Vagina (tissue), 2 donors: ENCODE measurements at regions not wholly inside any gene's neighbourhood (a gene's known extent, or its start where the extent isn't known, plus 50 kb on each side); places are given as distances from the start of the nearest gene placed in this dataset.

Experiments used
- DNase-seq, 2 donors: peaks; one replicate each; pipeline ENCODE4 v3.0.0-alpha.2; 2017; ENCODE audit errors: extremely low spot score in 2 of 2
- H3K27ac ChIP-seq: fragments of 200-600 bp; sonication (generic); one replicate; pipeline ENCODE4 v1.5.1; 2019
- H3K27me3 ChIP-seq: fragments of 200-600 bp; sonication (generic); one replicate; pipeline ENCODE4 v1.5.1; 2019
- H3K36me3 ChIP-seq, 2 donors: fragments of 200-600 bp; sonication (generic); one replicate each; pipeline ENCODE4 v1.5.1; 2017 to 2019
- H3K4me1 ChIP-seq: fragments of 200-600 bp; sonication (generic); one replicate; pipeline ENCODE4 v1.5.1; 2019
- H3K4me3 ChIP-seq, 2 donors: fragments of 200-600 bp; sonication (generic); 1 replicate in 1 of 2; 2 replicates in 1 of 2; pipeline ENCODE4 v1.5.1; 2016 to 2019
- H3K9me3 ChIP-seq: fragments of 200-600 bp; sonication (generic); one replicate; pipeline ENCODE4 v1.5.1; 2019
- POLR2A ChIP-seq, 2 donors: fragments of 450-650 bp; IDR thresholded peaks; one replicate each; pipeline ENCODE4 v1.6.1; 2017; ENCODE audit warnings: antibody characterized with exemption in 2 of 2, mild to moderate bottlenecking in 2 of 2, moderate library complexity in 2 of 2
- POLR2AphosphoS5 ChIP-seq, 2 donors: sonication (generic); formaldehyde crosslinking; IDR thresholded peaks; one replicate each; pipeline ENCODE4 v1.9.0; 2017; ENCODE audit warnings: antibody characterized with exemption in 2 of 2, mild to moderate bottlenecking in 2 of 2, low read depth in 1 of 2; ENCODE audit not compliant: insufficient read depth in 1 of 2
- intact Hi-C: fragments of 100-400 bp; cut with DNase I; formaldehyde crosslinking; loops from one replicate; pipeline ENCODE4 v1.15.1; 2023
- TF ChIP-seq, protein P1 (sequence below), 3 experiments: fragments of 450-650 bp in 2 of 3; fragments of 200-600 bp in 1 of 3; sonication (generic) in 1 of 3; IDR thresholded peaks; one replicate each; pipeline ENCODE4 v1.5.1; 2017 to 2019; ENCODE audit warnings: antibody characterized with exemption in 3 of 3, mild to moderate bottlenecking in 2 of 3, moderate library complexity in 2 of 3

DNA sequence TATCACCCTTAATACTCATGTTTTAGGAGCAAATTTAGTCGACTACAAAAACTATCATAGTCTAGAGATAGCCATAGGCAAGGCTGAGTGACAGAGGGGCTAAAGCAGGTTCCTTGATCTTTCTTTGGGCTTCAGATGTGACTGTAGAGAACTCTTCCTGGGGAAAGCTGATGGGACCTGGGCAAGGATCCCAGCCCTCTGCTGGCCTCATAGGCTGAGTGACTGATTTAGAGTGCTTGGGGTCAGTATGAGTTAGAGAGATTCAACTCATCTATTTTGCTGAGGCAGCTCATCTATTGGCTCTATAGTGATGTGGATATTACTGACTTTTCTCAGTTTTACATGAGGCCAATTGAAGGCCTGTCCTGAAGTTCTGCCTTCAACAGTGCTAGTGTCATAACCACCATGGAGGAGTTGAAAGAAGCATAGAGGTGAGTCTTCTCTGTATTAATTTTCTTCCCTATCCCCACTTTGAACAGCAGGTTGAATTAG lies 81.6 kb downstream of the SAMD9 start:
- H3K36me3 ChIP-seq, result no peaks in the 10 kb centered on the region
- H3K9me3 ChIP-seq, result no peaks in the 10 kb centered on the region
- DNase-seq, result no peak
- H3K27me3 ChIP-seq, result no peaks in the 10 kb centered on the region
- intact Hi-C loops, result no loop called here
- H3K4me1 ChIP-seq, result no peaks in the 10 kb centered on the region
- no peak overlapping the region for H3K27ac ChIP-seq
- H3K4me3 ChIP-seq, result no peak overlapping the region
- no peak for TF ChIP-seq POLR2AphosphoS5 (IDR thresholded peaks at IDR 0.05; ENCODE audit: insufficient read depth in 1 of 2, low read depth in 1 of 2)
- TF ChIP-seq, protein P1, sequence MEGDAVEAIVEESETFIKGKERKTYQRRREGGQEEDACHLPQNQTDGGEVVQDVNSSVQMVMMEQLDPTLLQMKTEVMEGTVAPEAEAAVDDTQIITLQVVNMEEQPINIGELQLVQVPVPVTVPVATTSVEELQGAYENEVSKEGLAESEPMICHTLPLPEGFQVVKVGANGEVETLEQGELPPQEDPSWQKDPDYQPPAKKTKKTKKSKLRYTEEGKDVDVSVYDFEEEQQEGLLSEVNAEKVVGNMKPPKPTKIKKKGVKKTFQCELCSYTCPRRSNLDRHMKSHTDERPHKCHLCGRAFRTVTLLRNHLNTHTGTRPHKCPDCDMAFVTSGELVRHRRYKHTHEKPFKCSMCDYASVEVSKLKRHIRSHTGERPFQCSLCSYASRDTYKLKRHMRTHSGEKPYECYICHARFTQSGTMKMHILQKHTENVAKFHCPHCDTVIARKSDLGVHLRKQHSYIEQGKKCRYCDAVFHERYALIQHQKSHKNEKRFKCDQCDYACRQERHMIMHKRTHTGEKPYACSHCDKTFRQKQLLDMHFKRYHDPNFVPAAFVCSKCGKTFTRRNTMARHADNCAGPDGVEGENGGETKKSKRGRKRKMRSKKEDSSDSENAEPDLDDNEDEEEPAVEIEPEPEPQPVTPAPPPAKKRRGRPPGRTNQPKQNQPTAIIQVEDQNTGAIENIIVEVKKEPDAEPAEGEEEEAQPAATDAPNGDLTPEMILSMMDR (IDR thresholded peaks at IDR 0.05), result no peak
- no peak for TF ChIP-seq POLR2A (IDR thresholded peaks at IDR 0.05)

DNA sequence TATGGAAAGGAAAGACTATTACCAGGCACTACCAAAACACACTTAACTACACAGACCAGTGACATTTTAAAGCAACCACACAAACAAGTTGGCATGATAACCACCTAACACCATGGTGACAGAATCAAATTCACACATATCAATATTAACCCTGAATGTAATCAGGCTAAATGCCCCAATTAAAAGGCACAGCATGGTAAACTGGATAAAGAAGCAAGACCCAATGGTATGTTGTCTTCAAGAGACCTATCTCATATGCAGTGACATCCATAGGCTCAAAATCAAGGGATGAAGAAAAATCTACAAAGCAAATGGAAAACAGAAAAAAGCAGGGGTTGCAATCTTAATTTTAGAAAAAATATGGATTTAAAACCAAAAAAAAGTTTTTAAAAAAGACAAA lies 86.0 kb downstream of the SAMD9 start:
- DNase-seq, result no peak
- no peak overlapping the region for H3K4me3 ChIP-seq
- no peaks in the 10 kb centered on the region for H3K27me3 ChIP-seq
- H3K27ac ChIP-seq, result no peak overlapping the region
- intact Hi-C loops, result no loop called here
- no peaks in the 10 kb centered on the region for H3K36me3 ChIP-seq
- H3K9me3 ChIP-seq, result no peaks in the 10 kb centered on the region
- H3K4me1 ChIP-seq, result no peaks in the 10 kb centered on the region
- TF ChIP-seq, protein P1 (IDR thresholded peaks at IDR 0.05), result no peak
- TF ChIP-seq POLR2AphosphoS5 (IDR thresholded peaks at IDR 0.05; ENCODE audit: insufficient read depth in 1 of 2, low read depth in 1 of 2) (no peak), POLR2A (IDR thresholded peaks at IDR 0.05) (no peak)

DNA sequence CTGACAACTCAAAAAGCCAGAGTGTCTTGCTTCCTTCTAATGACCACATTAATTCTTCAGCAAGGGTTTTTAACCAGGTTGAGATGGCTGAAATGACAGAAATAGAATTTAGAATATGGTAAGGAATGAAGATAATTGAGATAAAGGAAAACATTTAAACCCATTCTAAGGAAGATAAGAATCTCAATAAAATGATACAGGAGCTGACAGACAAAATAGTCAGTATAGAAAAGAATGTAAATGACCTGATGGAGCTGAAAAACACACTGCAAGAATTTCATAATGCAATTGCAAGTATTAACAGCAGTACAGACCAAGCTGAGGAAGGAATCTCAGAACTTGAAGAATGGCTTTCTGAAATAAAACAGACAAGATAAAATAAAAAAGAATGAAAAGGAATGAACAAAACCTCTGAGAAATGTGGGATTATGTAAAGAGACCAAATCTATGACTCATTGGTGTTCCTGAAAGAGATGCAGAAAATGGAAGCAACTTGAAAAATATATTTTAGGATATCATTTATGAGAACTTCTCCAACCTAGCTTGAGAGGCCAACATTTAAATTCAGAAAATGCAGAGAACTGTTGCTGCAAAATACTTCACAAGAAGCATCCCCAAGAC lies 87.1 kb downstream of the SAMD9 start:
- no peak for DNase-seq
- H3K27me3 ChIP-seq, result no peaks in the 10 kb centered on the region
- no peak overlapping the region for H3K27ac ChIP-seq
- TF ChIP-seq, protein P1 (IDR thresholded peaks at IDR 0.05), result no peak
- TF ChIP-seq POLR2A (IDR thresholded peaks at IDR 0.05), result no peak
- TF ChIP-seq POLR2AphosphoS5 (IDR thresholded peaks at IDR 0.05; ENCODE audit: insufficient read depth in 1 of 2, low read depth in 1 of 2), result no peak
- intact Hi-C loops, result no loop called here
- no peak overlapping the region for H3K4me3 ChIP-seq
- H3K9me3 ChIP-seq, result no peaks in the 10 kb centered on the region
- no peaks in the 10 kb centered on the region for H3K36me3 ChIP-seq
- no peaks in the 10 kb centered on the region for H3K4me1 ChIP-seq

DNA sequence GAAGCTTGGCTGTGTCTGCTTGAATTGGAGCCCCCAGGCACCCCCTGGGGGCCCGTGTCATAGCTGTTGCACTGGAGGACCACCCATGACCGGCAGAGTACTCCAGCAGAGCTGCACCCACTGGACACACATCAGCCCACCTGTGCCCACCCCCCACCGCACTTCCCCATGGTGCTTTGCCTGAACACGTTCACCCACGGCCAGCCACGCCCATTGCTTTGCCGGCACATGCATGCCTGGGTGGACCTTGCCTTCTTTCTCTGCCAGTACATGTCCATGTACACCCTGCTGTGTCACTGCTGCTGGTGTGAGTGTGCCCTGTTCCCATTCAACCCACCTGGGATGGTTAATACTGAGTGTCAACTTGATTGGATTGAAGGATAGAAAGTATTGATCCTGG lies 88.7 kb downstream of the SAMD9 start:
- intact Hi-C loops, result no loop called here
- TF ChIP-seq, protein P1 (IDR thresholded peaks at IDR 0.05), result no peak
- TF ChIP-seq POLR2AphosphoS5 (IDR thresholded peaks at IDR 0.05; ENCODE audit: insufficient read depth in 1 of 2, low read depth in 1 of 2), result no peak
- TF ChIP-seq POLR2A (IDR thresholded peaks at IDR 0.05), result no peak
- H3K27me3 ChIP-seq, result no peaks in the 10 kb centered on the region

DNA sequence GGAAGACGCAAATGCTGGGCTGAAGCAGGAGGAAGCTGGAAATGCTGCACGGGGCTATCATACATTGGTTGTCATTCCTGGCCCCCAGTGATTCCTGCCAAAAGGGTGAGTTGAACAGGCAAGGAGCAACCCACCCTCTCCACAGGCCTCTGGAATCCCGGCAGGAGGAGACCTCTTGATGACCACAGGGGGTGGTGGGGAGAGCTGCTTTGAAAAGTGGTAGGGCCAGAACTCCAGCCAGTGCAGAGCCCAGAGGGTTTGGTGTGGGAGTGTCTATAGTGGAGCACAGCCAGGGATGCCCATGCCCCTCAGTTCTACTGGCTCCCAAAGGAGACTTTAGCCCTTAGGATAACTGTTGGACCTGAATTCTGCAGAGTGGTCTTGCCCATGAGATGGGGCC lies 89.2 kb downstream of the SAMD9 start:
- H3K4me1 ChIP-seq, result no peaks in the 10 kb centered on the region
- DNase-seq, result no peak
- intact Hi-C loops, result no loop called here
- no peaks in the 10 kb centered on the region for H3K36me3 ChIP-seq
- H3K27ac ChIP-seq, result no peak overlapping the region
- no peak overlapping the region for H3K4me3 ChIP-seq
- TF ChIP-seq, protein P1 (IDR thresholded peaks at IDR 0.05), result no peak
- no peak for TF ChIP-seq POLR2AphosphoS5 (IDR thresholded peaks at IDR 0.05; ENCODE audit: insufficient read depth in 1 of 2, low read depth in 1 of 2)
- no peak for TF ChIP-seq POLR2A (IDR thresholded peaks at IDR 0.05)
- H3K9me3 ChIP-seq, result no peaks in the 10 kb centered on the region
- H3K27me3 ChIP-seq, result no peaks in the 10 kb centered on the region

More for the DNA sequence above, 88.7 kb downstream of the SAMD9 start:
- Histone ChIP-seq H3K4me3 (no peak overlapping the region), H3K4me1 (no peaks in the 10 kb centered on the region), H3K27ac (no peak overlapping the region), H3K9me3 (no peaks in the 10 kb centered on the region), H3K36me3 (no peaks in the 10 kb centered on the region)
- no peak for DNase-seq
